Parathyroid adenoma (tissue), 2 donors: ENCODE measurements at regions not wholly inside any gene's neighbourhood (a gene's known extent, or its start where the extent isn't known, plus 50 kb on each side); places are given as distances from the start of the nearest gene placed in this dataset.

Experiments used
- H2AFZ ChIP-seq: fragments of 300-600 bp; sonication (generic); one replicate; pipeline ENCODE4 v1.7.0; 2017; ENCODE audit warnings: antibody characterized with exemption, mild to moderate bottlenecking
- H3K27ac ChIP-seq: fragments of 300-600 bp; sonication (generic); one replicate; pipeline ENCODE4 v1.7.0; 2017
- H3K27me3 ChIP-seq: fragments of 300-600 bp; sonication (generic); one replicate; pipeline ENCODE4 v1.7.0; 2017; ENCODE audit warnings: low read length; ENCODE audit not compliant: control insufficient read depth, insufficient read depth
- H3K36me3 ChIP-seq: fragments of 300-600 bp; sonication (generic); one replicate; pipeline ENCODE4 v1.7.0; 2017; ENCODE audit warnings: low read length; ENCODE audit not compliant: control insufficient read depth, insufficient read depth
- H3K4me1 ChIP-seq: fragments of 300-600 bp; sonication (generic); one replicate; pipeline ENCODE4 v1.7.0; 2017; ENCODE audit warnings: control low read depth
- H3K4me2 ChIP-seq: fragments of 300-600 bp; sonication (generic); one replicate; pipeline ENCODE4 v1.7.0; 2017; ENCODE audit warnings: low read length
- H3K4me3 ChIP-seq: fragments of 300-600 bp; sonication (generic); one replicate; pipeline ENCODE4 v1.7.0; 2017; ENCODE audit warnings: low read depth, low read length
- H3K79me2 ChIP-seq: fragments of 300-600 bp; sonication (generic); one replicate; pipeline ENCODE4 v1.7.0; 2017; ENCODE audit warnings: control low read depth
- H3K9ac ChIP-seq: fragments of 300-600 bp; sonication (generic); one replicate; pipeline ENCODE4 v1.7.0; 2017; ENCODE audit warnings: mild to moderate bottlenecking
- H3K9me3 ChIP-seq: fragments of 300-600 bp; sonication (generic); one replicate; pipeline ENCODE4 v1.7.0; 2017; ENCODE audit warnings: low read length; ENCODE audit not compliant: control insufficient read depth
- TF ChIP-seq, protein P1 (sequence below): fragments of 300-600 bp; sonication (generic); IDR thresholded peaks from one replicate; pipeline ENCODE4 v1.7.0; 2017; ENCODE audit warnings: antibody characterized with exemption, mild to moderate bottlenecking
- donor health status: primary hyperparathyroidism.

DNA sequence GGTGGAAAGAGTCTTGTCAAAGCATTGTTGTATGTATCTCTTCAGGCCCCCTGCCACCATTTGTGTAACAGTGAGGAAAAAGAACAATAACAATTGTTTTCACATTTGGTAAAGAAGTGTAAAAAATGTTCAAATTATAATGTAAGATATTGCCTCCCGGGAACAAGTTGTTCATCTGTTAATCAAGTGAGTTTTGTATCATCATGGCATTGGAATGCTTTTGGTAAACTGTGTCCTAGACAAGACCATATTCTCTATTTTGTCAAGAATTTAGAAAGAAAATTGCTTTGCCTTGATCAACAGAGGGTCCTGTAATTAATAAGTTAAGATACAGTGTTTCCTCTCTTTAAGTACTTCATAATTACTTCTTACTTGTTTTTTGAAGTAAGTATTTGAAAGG, 692.0 kb upstream of the NR5A2 start:
- Histone ChIP-seq H3K9ac (no peak overlapping the region), H3K4me2 (no peak overlapping the region), H3K27me3 (no peaks in the 10 kb centered on the region), H3K36me3 (no peaks in the 10 kb centered on the region), H3K79me2 (no peaks in the 10 kb centered on the region), H3K4me1 (no peaks in the 10 kb centered on the region), H2AFZ (no peak overlapping the region), H3K9me3 (no peaks in the 10 kb centered on the region), H3K4me3 (no peak overlapping the region), H3K27ac (no peak overlapping the region)
- TF ChIP-seq, protein P1, sequence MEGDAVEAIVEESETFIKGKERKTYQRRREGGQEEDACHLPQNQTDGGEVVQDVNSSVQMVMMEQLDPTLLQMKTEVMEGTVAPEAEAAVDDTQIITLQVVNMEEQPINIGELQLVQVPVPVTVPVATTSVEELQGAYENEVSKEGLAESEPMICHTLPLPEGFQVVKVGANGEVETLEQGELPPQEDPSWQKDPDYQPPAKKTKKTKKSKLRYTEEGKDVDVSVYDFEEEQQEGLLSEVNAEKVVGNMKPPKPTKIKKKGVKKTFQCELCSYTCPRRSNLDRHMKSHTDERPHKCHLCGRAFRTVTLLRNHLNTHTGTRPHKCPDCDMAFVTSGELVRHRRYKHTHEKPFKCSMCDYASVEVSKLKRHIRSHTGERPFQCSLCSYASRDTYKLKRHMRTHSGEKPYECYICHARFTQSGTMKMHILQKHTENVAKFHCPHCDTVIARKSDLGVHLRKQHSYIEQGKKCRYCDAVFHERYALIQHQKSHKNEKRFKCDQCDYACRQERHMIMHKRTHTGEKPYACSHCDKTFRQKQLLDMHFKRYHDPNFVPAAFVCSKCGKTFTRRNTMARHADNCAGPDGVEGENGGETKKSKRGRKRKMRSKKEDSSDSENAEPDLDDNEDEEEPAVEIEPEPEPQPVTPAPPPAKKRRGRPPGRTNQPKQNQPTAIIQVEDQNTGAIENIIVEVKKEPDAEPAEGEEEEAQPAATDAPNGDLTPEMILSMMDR, result no peak

DNA sequence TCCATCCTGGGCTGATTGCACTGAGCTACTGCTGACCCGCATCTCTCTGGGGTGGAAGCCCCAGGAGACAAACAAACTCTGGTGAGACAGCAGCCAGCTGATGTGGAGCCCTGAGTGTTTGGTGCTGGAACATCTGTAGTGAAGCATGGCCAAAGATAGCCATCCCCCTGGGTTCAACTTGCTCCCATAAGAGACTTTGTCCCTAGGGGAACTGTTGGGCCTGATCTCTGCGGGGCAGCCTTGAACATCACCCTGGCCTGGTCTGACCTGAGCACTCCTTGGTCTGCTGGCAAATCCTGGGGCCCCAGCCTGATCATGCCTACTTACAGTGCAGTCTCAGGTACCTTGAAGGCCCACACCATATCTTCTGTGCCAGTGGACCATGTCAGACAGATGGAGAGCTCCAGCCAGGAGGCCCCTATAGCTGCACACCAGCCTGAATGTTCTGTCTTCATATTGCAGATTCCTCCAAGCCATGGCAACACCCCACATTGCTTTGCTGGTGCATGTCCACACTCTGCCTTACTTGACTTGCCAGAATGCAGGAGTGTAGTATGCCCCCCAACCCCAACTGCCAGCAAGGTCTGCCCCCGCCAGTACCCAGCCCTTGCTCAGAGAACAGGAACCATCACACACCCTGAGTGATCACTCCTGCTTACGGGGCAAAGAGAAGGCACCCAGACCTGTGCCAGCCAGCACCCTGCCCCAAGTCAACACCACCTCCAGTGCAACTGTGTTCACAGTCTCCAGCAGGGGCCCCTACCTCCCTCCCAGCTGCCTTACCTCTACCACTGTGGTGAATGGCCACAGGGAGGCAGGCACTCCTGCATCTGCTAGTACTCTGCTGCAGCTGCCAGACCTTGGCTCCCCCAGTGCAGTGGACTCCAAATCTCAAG, 690.5 kb upstream of the NR5A2 start:
- Histone ChIP-seq H3K9ac (no peak overlapping the region), H3K27me3 (no peaks in the 10 kb centered on the region), H3K4me2 (no peak overlapping the region), H3K9me3 (no peaks in the 10 kb centered on the region), H3K79me2 (no peaks in the 10 kb centered on the region), H3K4me3 (no peak overlapping the region), H3K36me3 (no peaks in the 10 kb centered on the region), H2AFZ (no peak overlapping the region), H3K4me1 (no peaks in the 10 kb centered on the region), H3K27ac (no peak overlapping the region)
- TF ChIP-seq, protein P1, result no peak

DNA sequence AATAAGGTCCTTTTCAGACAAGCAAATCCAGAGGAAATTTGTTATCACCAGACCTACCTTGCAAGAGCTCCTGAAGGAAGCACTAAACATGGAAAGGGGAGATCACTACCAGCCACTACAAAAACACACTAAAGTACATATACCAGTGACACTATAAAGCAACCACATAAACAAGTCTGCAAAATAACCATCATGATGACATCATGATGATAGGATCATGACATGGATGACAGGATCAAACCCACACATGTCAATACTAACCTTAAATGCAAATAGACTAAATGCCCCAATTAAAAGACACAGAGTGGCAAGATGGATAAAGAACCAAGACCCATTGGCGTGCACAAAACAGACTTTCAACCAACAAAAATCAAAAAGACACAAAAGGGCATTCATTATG, 688.8 kb upstream of the NR5A2 start:
- no peaks in the 10 kb centered on the region for H3K4me1 ChIP-seq
- H3K9me3 ChIP-seq, result no peaks in the 10 kb centered on the region
- no peak overlapping the region for H2AFZ ChIP-seq
- no peak overlapping the region for H3K4me3 ChIP-seq
- H3K27me3 ChIP-seq, result no peaks in the 10 kb centered on the region
- H3K9ac ChIP-seq, result no peak overlapping the region
- H3K27ac ChIP-seq, result no peak overlapping the region
- TF ChIP-seq, protein P1, result no peak
- no peaks in the 10 kb centered on the region for H3K79me2 ChIP-seq
- no peak overlapping the region for H3K4me2 ChIP-seq
- H3K36me3 ChIP-seq, result no peaks in the 10 kb centered on the region

DNA sequence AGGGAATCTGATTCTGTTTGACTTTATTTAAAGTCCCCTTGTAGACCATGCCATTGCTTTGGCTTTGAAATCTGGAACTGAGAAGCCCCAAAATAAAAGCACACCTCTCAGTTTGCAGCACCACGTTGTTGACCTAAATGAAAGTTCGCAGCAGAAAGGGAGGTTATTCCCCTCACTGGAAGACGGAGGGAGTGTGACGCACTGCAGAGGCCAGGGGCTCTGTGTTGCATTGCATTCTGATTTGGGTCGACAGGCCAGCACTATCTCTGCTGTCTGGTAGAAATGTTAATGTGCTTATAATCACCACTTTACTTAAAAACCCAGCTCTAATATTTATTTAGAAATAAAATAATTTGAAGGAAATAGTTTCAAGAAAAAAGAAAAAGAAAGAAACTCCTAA, 675.2 kb upstream of the NR5A2 start:
- Histone ChIP-seq H3K9me3 (no peaks in the 10 kb centered on the region), H3K27ac (no peak overlapping the region), H3K36me3 (no peaks in the 10 kb centered on the region), H3K9ac (no peak overlapping the region), H3K4me2 (no peak overlapping the region), H2AFZ (no peak overlapping the region), H3K4me1 (no peaks in the 10 kb centered on the region), H3K4me3 (no peak overlapping the region), H3K27me3 (no peaks in the 10 kb centered on the region), H3K79me2 (no peaks in the 10 kb centered on the region)
- TF ChIP-seq, protein P1, result no peak

DNA sequence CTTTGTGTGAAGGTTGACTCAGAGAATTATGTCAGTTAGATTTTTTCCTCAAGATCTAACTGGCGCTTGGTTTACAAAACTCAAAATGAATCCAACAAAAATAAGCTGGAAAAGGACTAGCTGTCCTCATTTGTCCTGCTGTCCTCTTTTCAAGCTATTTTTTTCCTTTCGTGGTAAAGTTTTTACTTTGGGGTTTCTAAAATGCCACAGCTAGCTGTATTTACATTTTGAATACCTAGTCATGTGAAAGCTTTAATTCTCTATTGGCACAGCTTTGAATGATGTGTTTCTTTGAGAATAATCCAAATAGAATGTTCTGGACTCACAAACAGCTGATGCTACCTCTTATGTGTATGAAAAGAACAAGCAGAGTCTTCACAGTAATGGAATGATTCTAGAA, 673.6 kb upstream of the NR5A2 start:
- H3K4me3 ChIP-seq, result no peak overlapping the region
- no peak overlapping the region for H3K9ac ChIP-seq
- H3K9me3 ChIP-seq, result no peaks in the 10 kb centered on the region
- no peak overlapping the region for H3K4me2 ChIP-seq
- H3K36me3 ChIP-seq, result no peaks in the 10 kb centered on the region
- H3K27me3 ChIP-seq, result no peaks in the 10 kb centered on the region
- H2AFZ ChIP-seq, result no peak overlapping the region
- TF ChIP-seq, protein P1, result no peak
- no peak overlapping the region for H3K27ac ChIP-seq
- no peaks in the 10 kb centered on the region for H3K4me1 ChIP-seq
- no peaks in the 10 kb centered on the region for H3K79me2 ChIP-seq
